Lung (tissue), 11 donors: ENCODE measurements at regions not wholly inside any gene's neighbourhood (a gene's known extent, or its start where the extent isn't known, plus 50 kb on each side); places are given as distances from the start of the nearest gene placed in this dataset.

ENCODE experiments used
- ATAC-seq: fragments of 200-7000 bp; cut with Tn5 transposase; one replicate; pipeline ENCODE4 v1.9.1; 2020; ENCODE audit warnings: moderate number of reproducible peaks; ENCODE audit not compliant: insufficient read depth, low FRiP score
- DNase-seq, 3 donors: peaks; one replicate each; pipeline ENCODE4 v3.0.0-alpha.2; 2013 to 2017
- H3K27ac ChIP-seq, 2 donors: one replicate each; pipeline ENCODE4 v1.5.1; 2013; ENCODE audit warnings: mild to moderate bottlenecking in 2 of 2, moderate library complexity in 2 of 2, control low read depth in 1 of 2, inconsistent platforms in 1 of 2, low read depth in 1 of 2, low read length in 1 of 2
- H3K27me3 ChIP-seq, 3 donors: one replicate each; pipeline ENCODE4 v1.5.1; 2013; ENCODE audit warnings: low read length in 2 of 3; ENCODE audit not compliant: control insufficient read depth in 3 of 3, insufficient read depth in 3 of 3
- H3K36me3 ChIP-seq, 4 donors: one replicate each; pipeline ENCODE4 v1.5.1; 2013; ENCODE audit warnings: low read length in 4 of 4, mild to moderate bottlenecking in 1 of 4, moderate library complexity in 1 of 4; ENCODE audit not compliant: control insufficient read depth in 4 of 4, insufficient read depth in 4 of 4
- H3K4me1 ChIP-seq, 5 donors: one replicate each; pipeline ENCODE4 v1.5.1; 2013; ENCODE audit warnings: low read length in 5 of 5, mild to moderate bottlenecking in 2 of 5, moderate library complexity in 1 of 5; ENCODE audit not compliant: control insufficient read depth in 5 of 5, insufficient read depth in 5 of 5
- H3K4me3 ChIP-seq: one replicate; pipeline ENCODE4 v1.5.1; 2013; ENCODE audit warnings: mild to moderate bottlenecking, control low read depth, moderate library complexity
- H3K9ac ChIP-seq, 2 donors: one replicate each; pipeline ENCODE4 v1.5.1; 2013; ENCODE audit warnings: low read length in 2 of 2, control low read depth in 1 of 2; ENCODE audit not compliant: insufficient read depth in 1 of 2
- H3K9me3 ChIP-seq, 4 donors: one replicate each; pipeline ENCODE4 v1.5.1; 2013; ENCODE audit warnings: low read length in 3 of 4, mild to moderate bottlenecking in 1 of 4, moderate library complexity in 1 of 4; ENCODE audit not compliant: control insufficient read depth in 4 of 4, insufficient read depth in 3 of 4
- CTCF ChIP-seq: IDR thresholded peaks from 2 replicates; pipeline ENCODE4 v1.5.1; 2012; ENCODE audit warnings: mild to moderate bottlenecking; ENCODE audit errors: control extremely low read depth, extremely low read depth
- WGBS, 2 donors: extraction: QIAGEN DNeasy Blood & Tissue Kit; methylation state at CpG; one replicate each; pipeline ENCODE4 v1.1.7; 2013; 5-methylcytosine and 5-hydroxymethylcytosine counted together
- donor health status: control.
- donor health status: control.
- donor health status: Bipolar disorder and iron deficiency.
- donor health status: healthy.
- donor health status: DM: yes; HTN: yes; CAD: no.

GRCh38 chr15:35743321-35743720, 197.4 kb upstream of the DPH6 start:
- Histone ChIP-seq H3K36me3 (no peaks in the 10 kb centered on the region), H3K9ac (no peak overlapping the region), H3K27ac (no peak overlapping the region), H3K9me3 (no peaks in the 10 kb centered on the region), H3K27me3 (no peaks in the 10 kb centered on the region), H3K4me1 (no peaks in the 10 kb centered on the region), H3K4me3 (no peak overlapping the region)
- DNase-seq (no peak), ATAC-seq (no peak)
- WGBS, 2 donors, result 87 to 93% methylated on average over 1 of the region's 1 CpG
- no peak for TF ChIP-seq CTCF

GRCh38 chr15:35746121-35746520, 200.2 kb upstream of the DPH6 start:
- Histone ChIP-seq H3K9me3 (no peaks in the 10 kb centered on the region), H3K9ac (no peak overlapping the region), H3K27ac (no peak overlapping the region), H3K4me3 (no peak overlapping the region), H3K4me1 (no peaks in the 10 kb centered on the region), H3K27me3 (no peaks in the 10 kb centered on the region), H3K36me3 (no peaks in the 10 kb centered on the region)
- ATAC-seq (no peak), DNase-seq (no peak)
- no peak for TF ChIP-seq CTCF

- Histone ChIP-seq H3K27me3 (no peaks in the 10 kb centered on the region), H3K9ac (no peak overlapping the region), H3K36me3 (no peaks in the 10 kb centered on the region), H3K27ac (no peak overlapping the region), H3K4me1 (peaks cover 0 to 3% (median 0%) of the 10 kb centered on the region in 5 donors), H3K4me3 (no peak overlapping the region), H3K9me3 (no peaks in the 10 kb centered on the region)
- no peak for TF ChIP-seq CTCF
- WGBS, 2 donors, result 95 to 97% methylated on average over 5 of the region's 5 CpGs
- ATAC-seq (no peak), DNase-seq (no peak)
Measured at GRCh38 chr15:35748105-35748504, 202.1 kb upstream of the DPH6 start.

- Histone ChIP-seq H3K4me3 (no peak overlapping the region), H3K4me1 (peaks cover 0 to 6% (median 3%) of the 10 kb centered on the region in 5 donors), H3K27me3 (no peaks in the 10 kb centered on the region), H3K27ac (no peak overlapping the region), H3K9ac (no peak overlapping the region), H3K36me3 (no peaks in the 10 kb centered on the region), H3K9me3 (no peaks in the 10 kb centered on the region)
- no peak for TF ChIP-seq CTCF
- DNase-seq (no peak), ATAC-seq (no peak)
Measured at GRCh38 chr15:35750051-35750450, 204.1 kb upstream of the DPH6 start.
